ENCODE measurements at regions not wholly inside any gene's neighbourhood (a gene's known extent, or its start where the extent isn't known, plus 50 kb on each side); places are given as distances from the start of the nearest gene placed in this dataset.

DNA sequence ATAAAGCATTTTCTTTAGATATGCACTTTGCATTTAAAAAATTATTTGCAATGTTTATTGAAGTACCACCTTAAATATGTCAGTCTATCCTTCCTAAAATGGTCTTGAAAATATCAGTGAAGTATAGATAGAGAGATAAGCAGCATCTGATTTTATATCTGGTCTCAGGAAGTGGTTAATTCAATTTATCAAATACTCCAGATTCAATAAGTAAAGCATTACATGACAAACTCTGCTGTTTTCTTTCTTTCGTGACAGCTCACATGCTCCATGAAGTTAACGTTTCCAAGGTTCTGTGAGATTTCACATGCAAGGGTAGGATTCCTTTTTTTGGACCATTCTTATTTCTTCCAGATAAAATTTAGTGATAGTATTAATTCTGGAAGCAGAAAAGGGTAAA, 775.4 kb upstream of the ROBO1 start:
- TF ChIP-seq POLR2AphosphoS5 (IDR thresholded peaks at IDR 0.05), result no peak
- TF ChIP-seq, protein P1, sequence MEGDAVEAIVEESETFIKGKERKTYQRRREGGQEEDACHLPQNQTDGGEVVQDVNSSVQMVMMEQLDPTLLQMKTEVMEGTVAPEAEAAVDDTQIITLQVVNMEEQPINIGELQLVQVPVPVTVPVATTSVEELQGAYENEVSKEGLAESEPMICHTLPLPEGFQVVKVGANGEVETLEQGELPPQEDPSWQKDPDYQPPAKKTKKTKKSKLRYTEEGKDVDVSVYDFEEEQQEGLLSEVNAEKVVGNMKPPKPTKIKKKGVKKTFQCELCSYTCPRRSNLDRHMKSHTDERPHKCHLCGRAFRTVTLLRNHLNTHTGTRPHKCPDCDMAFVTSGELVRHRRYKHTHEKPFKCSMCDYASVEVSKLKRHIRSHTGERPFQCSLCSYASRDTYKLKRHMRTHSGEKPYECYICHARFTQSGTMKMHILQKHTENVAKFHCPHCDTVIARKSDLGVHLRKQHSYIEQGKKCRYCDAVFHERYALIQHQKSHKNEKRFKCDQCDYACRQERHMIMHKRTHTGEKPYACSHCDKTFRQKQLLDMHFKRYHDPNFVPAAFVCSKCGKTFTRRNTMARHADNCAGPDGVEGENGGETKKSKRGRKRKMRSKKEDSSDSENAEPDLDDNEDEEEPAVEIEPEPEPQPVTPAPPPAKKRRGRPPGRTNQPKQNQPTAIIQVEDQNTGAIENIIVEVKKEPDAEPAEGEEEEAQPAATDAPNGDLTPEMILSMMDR (IDR thresholded peaks at IDR 0.05), result no peak

All from esophagus muscularis mucosa (tissue), 3 donors.